PFSK-1 (cell line): ENCODE measurements at regions not wholly inside any gene's neighbourhood (a gene's known extent, or its start where the extent isn't known, plus 50 kb on each side); places are given as distances from the start of the nearest gene placed in this dataset.

Experiments used
- FOXP2 ChIP-seq: optimal IDR thresholded peaks from 2 replicates; pipeline ENCODE3; 2011; ENCODE audit warnings: borderline replicate concordance, control low read depth, inconsistent platforms; ENCODE audit not compliant: insufficient read depth; ENCODE audit errors: extremely low read length, extremely low read depth
- POLR2AphosphoS5 ChIP-seq: IDR thresholded peaks from 2 replicates; pipeline ENCODE4 v1.6.1; 2012; ENCODE audit warnings: low read depth, mild to moderate bottlenecking, control low read depth, low read length, moderate library complexity
- REST ChIP-seq, 2 experiments: IDR thresholded peaks; 2 replicates each; pipeline versions ENCODE4 v1.6.1 to v1.8.0; 2011 to 2012; ENCODE audit warnings: low read depth in 2 of 2, low read length in 2 of 2, control low read depth in 1 of 2, inconsistent platforms in 1 of 2, mild to moderate bottlenecking in 1 of 2, moderate library complexity in 1 of 2; ENCODE audit not compliant: insufficient read depth in 1 of 2
- SIN3A ChIP-seq: IDR thresholded peaks from 2 replicates; pipeline ENCODE4 v1.6.1; 2012; ENCODE audit warnings: mild to moderate bottlenecking, low read length, moderate library complexity, borderline replicate concordance; ENCODE audit not compliant: insufficient read depth
- TAF1 ChIP-seq: IDR thresholded peaks from 2 replicates; pipeline ENCODE4 v1.6.1; 2012; ENCODE audit warnings: low read length, control low read depth, borderline replicate concordance; ENCODE audit not compliant: insufficient read depth

GRCh38 chr1:21341022-21341421 lies 50.8 kb upstream of the ECE1 start:
- TF ChIP-seq POLR2AphosphoS5 (no peak; the same call in 1 of the 2 replicates), SIN3A (peak; percentile 60; the same call in 1 of the 2 replicates), TAF1 (no peak), FOXP2 (no peak), REST (IDR thresholded peaks at IDR 0.05; ENCODE audit: insufficient read depth in 1 of 2, low read depth in 2 of 2, low read length in 2 of 2) (no peak)

- no peak for TF ChIP-seq FOXP2
- TF ChIP-seq SIN3A = no peak
- no peak for TF ChIP-seq TAF1
- no peak for TF ChIP-seq REST (IDR thresholded peaks at IDR 0.05; ENCODE audit: insufficient read depth in 1 of 2, low read depth in 2 of 2, low read length in 2 of 2)
- TF ChIP-seq POLR2AphosphoS5 = no peak
Measured at GRCh38 chr1:21340230-21340945, 50.1 kb upstream of the ECE1 start.
